K562 (cell line): ENCODE measurements at regions not wholly inside any gene's neighbourhood (a gene's known extent, or its start where the extent isn't known, plus 50 kb on each side); places are given as distances from the start of the nearest gene placed in this dataset.

Source experiments
- ATF1 ChIP-seq, 2 experiments: fragments of 450-650 bp in 1 of 2; IDR thresholded peaks; 2 replicates each; pipeline ENCODE4 v1.6.1; 2016; ENCODE audit warnings: missing compliant biosample characterization in 1 of 2, missing genetic modification characterization in 1 of 2
- BRD4 ChIP-seq: fragments of 200-600 bp; sonication (generic); IDR thresholded peaks from 2 replicates; pipeline ENCODE4 v1.6.1; 2017; ENCODE audit warnings: inconsistent platforms
- CSDE1 ChIP-seq, 2 experiments: fragments of 450-650 bp; IDR thresholded peaks; 2 replicates each; pipeline ENCODE4 v1.6.1; 2016; ENCODE audit warnings: mild to moderate bottlenecking in 1 of 2
- EGR1 ChIP-seq: fragments of 450-650 bp; conservative IDR thresholded peaks from 2 replicates; pipeline ENCODE4 v1.6.1; 2017; ENCODE audit warnings: mild to moderate bottlenecking
- EP400 ChIP-seq: fragments of 450-650 bp; IDR thresholded peaks from 2 replicates; pipeline ENCODE4 v1.6.1; 2017; ENCODE audit warnings: antibody characterized with exemption, mild to moderate bottlenecking, moderate library complexity
- ETS2 ChIP-seq: IDR thresholded peaks from 2 replicates; pipeline ENCODE4 v1.6.1; 2016; ENCODE audit warnings: borderline replicate concordance, missing genetic modification characterization, mild to moderate bottlenecking, moderate library complexity, missing compliant biosample characterization; ENCODE audit not compliant: poor library complexity, severe bottlenecking
- HOXB6 ChIP-seq: fragments of 250-450 bp; sonication (Bioruptor Pico); IDR thresholded peaks from 2 replicates; pipeline ENCODE4 v1.5.1; 2022; ENCODE audit warnings: mild to moderate bottlenecking, borderline replicate concordance
- ILK ChIP-seq: fragments of 450-650 bp; IDR thresholded peaks from 2 replicates; pipeline ENCODE4 v1.6.1; 2016; ENCODE audit warnings: missing genetic modification characterization, low read depth, mild to moderate bottlenecking, missing compliant biosample characterization, moderate library complexity, borderline replicate concordance
- JUNB ChIP-seq: fragments of 450-650 bp; formaldehyde crosslinking; conservative IDR thresholded peaks from 2 replicates; pipeline ENCODE4 v1.4.0; 2020; ENCODE audit warnings: mild to moderate bottlenecking
- KDM4B ChIP-seq, 2 experiments: fragments of 450-650 bp in 1 of 2; sonication (generic) in 1 of 2; IDR thresholded peaks; 2 replicates each; pipeline ENCODE4 v1.6.1; 2016 to 2017; ENCODE audit warnings: borderline replicate concordance in 2 of 2, antibody characterized with exemption in 1 of 2, low read depth in 1 of 2, mild to moderate bottlenecking in 1 of 2
- NCOA1 ChIP-seq: fragments of 450-650 bp; IDR thresholded peaks from 2 replicates; pipeline ENCODE4 v1.6.1; 2016; ENCODE audit warnings: low read depth
- NFRKB ChIP-seq: fragments of 450-650 bp; IDR thresholded peaks from 2 replicates; pipeline ENCODE4 v1.6.1; 2016; ENCODE audit warnings: low read depth
- NFXL1 ChIP-seq: fragments of 450-650 bp; formaldehyde crosslinking; IDR thresholded peaks from 2 replicates; pipeline ENCODE4 v1.4.0; 2021; ENCODE audit warnings: mild to moderate bottlenecking
- NR2C1 ChIP-seq, 2 experiments: fragments of 450-650 bp; IDR thresholded peaks; 2 replicates each; pipeline ENCODE4 v1.6.1; 2017; ENCODE audit warnings: mild to moderate bottlenecking in 2 of 2, antibody characterized with exemption in 1 of 2, inconsistent platforms in 1 of 2, missing compliant biosample characterization in 1 of 2, missing genetic modification characterization in 1 of 2
- POLR3G ChIP-seq: IDR thresholded peaks from 2 replicates; pipeline ENCODE4 v1.6.1; 2011; ENCODE audit not compliant: insufficient read length, insufficient replicate concordance; ENCODE audit errors: extremely low read depth
- RCOR1 ChIP-seq, 2 experiments: IDR thresholded peaks; 2 replicates each; pipeline ENCODE4 v1.6.1; 2012; ENCODE audit warnings: low read depth in 2 of 2, low read length in 2 of 2, borderline replicate concordance in 1 of 2, improper control_type of control experiment in 1 of 2
- SUPT5H ChIP-seq: fragments of 450-650 bp; IDR thresholded peaks from 2 replicates; pipeline ENCODE4 v1.6.1; 2016
- TAF1 ChIP-seq: IDR thresholded peaks from 2 replicates; pipeline ENCODE4 v1.6.1; 2011; ENCODE audit warnings: mild to moderate bottlenecking, low read length, moderate library complexity; ENCODE audit not compliant: insufficient read depth, control insufficient read depth, severe bottlenecking; ENCODE audit errors: extremely low read depth
- TRIM25 ChIP-seq: fragments of 450-650 bp; IDR thresholded peaks from 2 replicates; pipeline ENCODE4 v1.7.0; 2016; ENCODE audit warnings: borderline replicate concordance
- VEZF1 ChIP-seq: fragments of 200-800 bp; sonication (Bioruptor generic); IDR thresholded peaks from 2 replicates; pipeline ENCODE4 v1.6.1; 2017; ENCODE audit warnings: missing genetic modification characterization, missing compliant biosample characterization
- ZNF134 ChIP-seq: fragments of 250-450 bp; sonication (Bioruptor Pico); conservative IDR thresholded peaks from 2 replicates; pipeline ENCODE4 v1.4.0; 2020
- ZNF274 ChIP-seq: IDR thresholded peaks from 2 replicates; pipeline ENCODE4 v1.6.1; 2011; ENCODE audit warnings: low read depth, mild to moderate bottlenecking, low read length, moderate library complexity, borderline replicate concordance
- ZNF398 ChIP-seq: fragments of 250-450 bp; sonication (Bioruptor Pico); IDR thresholded peaks from 2 replicates; pipeline ENCODE4 v1.8.0; 2021; ENCODE audit warnings: moderate library complexity, mild to moderate bottlenecking, inconsistent platforms
- ZNF696 ChIP-seq: fragments of 250-450 bp; sonication (Bioruptor Pico); conservative IDR thresholded peaks from 2 replicates; pipeline ENCODE4 v1.4.0; 2020; ENCODE audit warnings: mild to moderate bottlenecking, moderate library complexity

GRCh38 chr7:22664988-22665798 is 61.8 kb upstream of the IL6 start (continued):
- TF ChIP-seq NFRKB = no peak
- TF ChIP-seq ZNF398 (CRISPR knock-in tag) = no peak; the same call in 1 of the 2 replicates
- no peak for TF ChIP-seq ZNF134 (CRISPR knock-in tag)
- TF ChIP-seq ILK (tag) = no peak
- TF ChIP-seq EGR1 = peak; percentile 39; the same call in 1 of the 2 replicates
- TF ChIP-seq TAF1 = no peak
- TF ChIP-seq ZNF274 = no peak
- TF ChIP-seq NR2C1 (IDR thresholded peaks at IDR 0.05) = no peak
- peak; percentile 60; the same call in 1 of the 2 replicates for TF ChIP-seq NR2C1 (tag; IDR thresholded peaks at IDR 0.05)
- no peak for TF ChIP-seq SUPT5H
- peak; percentile 27 for TF ChIP-seq VEZF1
- no peak; the same call in 1 of the 2 replicates for TF ChIP-seq EP400
- no peak for TF ChIP-seq CSDE1 (IDR thresholded peaks at IDR 0.05)
- no peak for TF ChIP-seq BRD4
- TF ChIP-seq HOXB6 (CRISPR knock-in tag) = no peak
- no peak for TF ChIP-seq POLR3G
- TF ChIP-seq JUNB = no peak
- TF ChIP-seq ATF1 (CRISPR knock-in tag; IDR thresholded peaks at IDR 0.05) = no peak
- peak; percentile 53 for TF ChIP-seq ATF1 (tag; IDR thresholded peaks at IDR 0.05)
- TF ChIP-seq NCOA1 = no peak
- no peak for TF ChIP-seq ZNF696 (CRISPR knock-in tag)
- TF ChIP-seq KDM4B (IDR thresholded peaks at IDR 0.05; ENCODE audit: borderline replicate concordance in 2 of 2, low read depth in 1 of 2) = no peak; a peak in 1 of 4 replicates
- TF ChIP-seq RCOR1 (IDR thresholded peaks at IDR 0.05; ENCODE audit: borderline replicate concordance in 1 of 2, low read depth in 2 of 2, low read length in 2 of 2) = no peak
- TF ChIP-seq ETS2 = no peak
- TF ChIP-seq TRIM25 = no peak
- TF ChIP-seq NFXL1 = no peak
